Stimulated activated CD8-positive, alpha-beta memory T cell treated with anti-CD3 and anti-CD28 coated beads, Interleukin-12 subunit alpha, Interleukin-12 subunit beta, amount 100 ng/mL, for 24 hours (primary cell): ENCODE measurements at regions not wholly inside any gene's neighbourhood (a gene's known extent, or its start where the extent isn't known, plus 50 kb on each side); places are given as distances from the start of the nearest gene placed in this dataset.

Source experiments
- DNase-seq: peaks from one replicate; pipeline ENCODE4 v3.0.0-alpha.2; 2020; ENCODE audit errors: extremely low read depth

- no peak for DNase-seq
Observed at GRCh38 chr6:170136541-170137175, 154.2 kb downstream of the DLL1 start.

- DNase-seq: no peak
Observed at GRCh38 chr6:170135821-170136471, 154.9 kb downstream of the DLL1 start.

GRCh38 chr6:170135461-170135820 lies 155.4 kb downstream of the DLL1 start:
- DNase-seq: no peak

- DNase-seq: no peak
Observed at GRCh38 chr6:170134471-170135440, 156.1 kb downstream of the DLL1 start.

- no peak for DNase-seq
Observed at GRCh38 chr6:170134031-170134470, 156.8 kb downstream of the DLL1 start.

- DNase-seq: no peak
Observed at GRCh38 chr6:170132561-170132991, 158.3 kb downstream of the DLL1 start.

- DNase-seq: no peak
Observed at GRCh38 chr6:170132011-170132521, 158.8 kb downstream of the DLL1 start.

- DNase-seq: no peak
Observed at GRCh38 chr6:170131351-170131750, 159.5 kb downstream of the DLL1 start.

- DNase-seq: no peak
Observed at GRCh38 chr6:170130771-170131241, 160.1 kb downstream of the DLL1 start.

- DNase-seq: no peak
Observed at GRCh38 chr6:170130201-170130621, 160.7 kb downstream of the DLL1 start.

- DNase-seq: no peak
Observed at GRCh38 chr6:170129691-170130171, 161.1 kb downstream of the DLL1 start.

GRCh38 chr6:170128811-170129681 lies 161.8 kb downstream of the DLL1 start:
- DNase-seq: no peak

GRCh38 chr6:170128346-170128745 lies 162.5 kb downstream of the DLL1 start:
- no peak for DNase-seq

GRCh38 chr6:170127151-170127550 lies 163.7 kb downstream of the DLL1 start:
- no peak for DNase-seq

- no peak for DNase-seq
Observed at GRCh38 chr6:170125456-170126300, 165.2 kb downstream of the DLL1 start.

GRCh38 chr6:170124836-170125235 lies 166.0 kb downstream of the DLL1 start:
- DNase-seq: no peak

- DNase-seq: no peak
Observed at GRCh38 chr6:170124150-170124549, 166.7 kb downstream of the DLL1 start.

GRCh38 chr6:170122651-170123050 lies 168.2 kb downstream of the DLL1 start:
- DNase-seq: no peak

GRCh38 chr6:170117111-170117972 lies 173.5 kb downstream of the DLL1 start:
- no peak for DNase-seq
